ENCODE measurements at regions not wholly inside any gene's neighbourhood (a gene's known extent, or its start where the extent isn't known, plus 50 kb on each side); places are given as distances from the start of the nearest gene placed in this dataset.

DNA sequence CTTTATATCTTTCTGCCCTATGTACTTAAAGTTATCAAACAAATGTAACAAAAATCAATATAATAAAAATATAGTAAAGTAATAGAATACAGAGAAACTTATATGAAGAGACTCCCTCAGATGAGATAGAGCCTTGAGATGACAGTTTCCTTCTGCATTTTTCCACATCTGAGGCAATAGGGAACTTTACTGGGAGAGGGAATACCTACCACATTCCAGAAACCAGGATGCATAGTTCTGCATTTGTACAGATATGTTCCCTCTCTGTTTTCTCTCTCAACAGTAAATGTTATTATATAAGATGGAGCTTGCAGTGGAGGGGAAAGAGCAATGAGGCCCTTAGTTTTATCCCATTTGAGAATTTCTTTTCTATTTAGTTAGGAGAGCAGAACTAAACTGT lies 109.6 kb upstream of the KCNN2 start:
- DNase-seq (ENCODE audit: low read depth): no peak

DNA sequence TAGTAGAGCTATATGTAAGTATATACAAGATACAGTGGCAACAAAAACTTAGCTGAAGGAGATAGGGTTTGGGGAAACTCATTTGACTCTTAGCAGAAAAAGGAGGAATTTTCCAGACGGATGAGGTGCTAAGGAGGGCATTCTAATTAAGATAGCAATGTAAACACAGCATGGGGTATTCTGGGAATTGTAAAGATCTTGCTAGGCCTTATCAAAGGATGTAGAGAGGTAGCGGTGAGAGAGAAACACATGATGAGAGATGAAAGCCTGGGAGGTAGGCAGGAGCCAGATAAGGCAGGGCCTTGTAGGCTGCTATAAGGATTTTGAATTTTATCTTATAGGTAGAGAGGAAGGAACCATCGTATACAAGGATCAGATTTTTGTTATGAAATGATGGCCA lies 106.6 kb upstream of the KCNN2 start:
- DNase-seq (ENCODE audit: low read depth): no peak

DNA sequence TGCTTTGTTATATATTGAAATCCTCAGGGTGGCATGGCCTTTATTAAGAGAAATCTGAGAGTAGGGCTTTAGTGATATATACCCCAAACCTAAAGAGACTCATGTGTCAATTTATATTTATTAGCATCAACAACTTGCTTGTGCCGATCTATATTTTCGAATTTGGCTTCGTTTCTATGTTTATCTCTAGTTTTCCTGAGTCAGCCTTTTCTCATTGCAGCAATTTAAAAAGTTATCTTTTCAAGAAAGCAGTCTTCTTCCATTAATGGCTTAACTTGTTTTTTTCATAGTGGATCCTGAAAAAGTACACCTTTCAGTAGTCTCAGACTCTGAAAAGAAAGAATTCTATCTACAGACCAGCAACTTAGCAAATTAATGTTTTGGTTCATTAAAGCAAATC lies 99.9 kb upstream of the KCNN2 start:
- no peak for DNase-seq (ENCODE audit: low read depth)

DNA sequence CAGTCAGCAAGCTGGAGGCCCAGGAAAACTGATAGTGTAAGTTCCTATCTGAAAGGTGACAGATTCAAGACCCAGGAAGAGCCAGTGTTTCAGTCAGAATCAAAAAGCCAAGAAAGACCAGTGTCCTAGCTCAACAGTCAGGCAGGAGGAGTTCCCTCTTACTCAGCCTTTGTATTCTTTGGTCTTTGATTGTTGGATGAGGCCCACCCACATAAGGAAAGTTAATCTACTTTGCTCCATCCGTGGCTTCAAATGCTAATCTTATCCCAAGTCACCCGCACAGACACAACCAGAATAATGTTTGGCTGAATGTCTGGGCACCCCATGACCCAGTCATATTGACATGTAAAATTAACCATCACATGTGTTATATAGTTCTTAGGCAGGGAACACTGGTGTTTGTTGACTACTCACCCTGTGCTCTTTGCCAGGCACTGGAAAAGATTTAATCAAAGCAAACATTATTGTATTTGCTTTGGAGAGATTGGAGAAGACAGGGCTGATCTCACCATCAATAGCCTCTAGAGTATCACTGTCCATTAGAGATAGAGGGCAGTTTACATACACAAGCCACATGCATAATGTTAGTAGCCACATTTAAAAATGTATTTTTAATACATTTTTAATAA lies 96.3 kb upstream of the KCNN2 start:
- no peak for DNase-seq (ENCODE audit: low read depth)

DNA sequence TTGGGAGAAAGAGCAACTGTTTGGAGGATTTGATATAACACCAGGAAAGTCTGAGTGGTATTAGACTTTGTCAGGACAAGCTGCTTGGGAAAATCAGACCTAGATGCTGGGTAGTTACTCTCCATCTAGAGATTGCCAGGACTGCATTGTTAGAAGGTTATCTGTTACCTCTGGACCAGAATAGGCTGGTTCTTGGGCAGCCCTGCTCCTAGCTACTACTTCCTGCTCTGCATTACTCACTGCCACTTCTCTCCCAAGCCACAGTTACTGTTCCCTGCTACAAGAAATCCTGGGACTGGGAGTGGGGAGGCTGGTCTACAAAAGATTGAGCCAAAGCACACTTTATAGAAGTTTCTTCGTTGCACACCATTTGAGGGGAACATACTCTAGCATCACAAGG lies 95.5 kb upstream of the KCNN2 start:
- DNase-seq (ENCODE audit: low read depth): no peak

DNA sequence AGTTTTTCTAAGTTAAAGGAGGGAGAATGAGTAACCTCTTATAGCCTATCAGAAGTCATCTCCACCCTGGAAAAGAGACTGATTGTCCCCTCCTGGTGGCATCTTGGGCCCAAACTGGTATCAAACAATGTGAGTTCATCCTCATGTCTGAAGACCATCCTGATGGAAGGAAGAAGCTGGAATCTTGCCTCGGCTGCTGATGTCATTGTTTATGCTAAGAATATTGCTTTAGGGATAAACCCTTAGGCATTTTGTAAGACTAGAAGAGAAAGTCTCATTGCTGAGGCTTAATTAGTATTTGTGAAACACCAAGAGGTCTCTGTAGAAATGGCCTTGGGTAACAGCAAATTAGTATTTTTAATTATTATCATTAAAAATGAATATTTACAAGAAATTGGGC lies 65.7 kb upstream of the KCNN2 start:
- no peak for DNase-seq (ENCODE audit: low read depth)

DNA sequence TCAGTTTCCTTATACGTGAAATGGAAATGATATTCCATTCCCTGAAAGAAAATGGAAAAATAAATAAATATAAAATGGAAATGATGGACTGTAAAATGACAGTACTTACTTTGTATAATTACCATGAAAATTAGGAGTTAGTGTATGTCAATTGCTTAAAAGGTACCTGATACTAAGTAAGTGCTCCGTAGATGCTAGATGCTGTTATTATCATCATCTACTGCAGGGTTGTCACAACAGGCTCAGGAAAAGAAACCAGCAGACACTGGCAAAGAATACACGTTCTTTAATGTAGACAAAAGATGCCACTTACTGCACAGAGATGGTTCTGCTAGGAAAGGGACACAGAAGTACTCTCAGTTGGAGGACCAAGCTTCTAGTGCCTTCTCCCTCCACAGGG lies 64.0 kb upstream of the KCNN2 start:
- DNase-seq (ENCODE audit: low read depth): no peak

DNA sequence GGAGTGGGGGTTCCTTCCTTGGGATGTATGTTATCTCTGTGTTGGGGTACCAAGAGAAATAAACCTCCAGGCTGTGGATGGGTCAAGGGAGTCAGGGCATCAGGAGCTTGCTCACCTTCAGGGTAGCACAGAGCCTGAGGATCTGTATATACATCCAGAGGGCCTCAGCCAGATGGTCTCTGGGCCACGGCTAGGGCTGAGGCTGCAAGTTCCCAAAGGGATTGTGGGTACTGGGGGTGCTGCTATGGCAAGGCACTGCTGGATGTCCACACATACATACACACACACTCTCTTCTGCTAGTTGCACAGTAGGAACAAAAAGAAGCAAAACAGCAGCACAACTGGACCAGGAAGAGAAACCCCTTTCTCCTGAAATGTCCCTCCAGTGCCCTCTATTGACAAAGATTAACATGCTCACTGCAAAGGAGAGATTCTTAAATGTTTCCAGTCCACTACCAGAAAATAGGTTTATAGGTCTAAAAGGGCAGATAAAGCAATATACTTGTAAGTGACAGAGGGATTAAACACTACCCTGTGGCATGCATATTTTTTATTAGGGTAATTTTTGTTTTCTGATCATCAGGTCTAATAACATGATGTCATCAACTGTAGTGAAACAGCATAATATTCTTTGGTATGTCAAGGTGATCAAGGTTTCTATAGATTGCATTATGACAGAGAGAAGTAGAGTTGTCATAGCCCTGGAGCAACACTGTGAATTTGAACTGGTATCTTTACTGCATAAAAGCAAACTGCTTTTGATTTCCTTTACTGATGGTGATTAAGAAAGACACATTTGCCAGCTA lies 56.3 kb upstream of the KCNN2 start:
- no peak for DNase-seq (ENCODE audit: low read depth)

DNA sequence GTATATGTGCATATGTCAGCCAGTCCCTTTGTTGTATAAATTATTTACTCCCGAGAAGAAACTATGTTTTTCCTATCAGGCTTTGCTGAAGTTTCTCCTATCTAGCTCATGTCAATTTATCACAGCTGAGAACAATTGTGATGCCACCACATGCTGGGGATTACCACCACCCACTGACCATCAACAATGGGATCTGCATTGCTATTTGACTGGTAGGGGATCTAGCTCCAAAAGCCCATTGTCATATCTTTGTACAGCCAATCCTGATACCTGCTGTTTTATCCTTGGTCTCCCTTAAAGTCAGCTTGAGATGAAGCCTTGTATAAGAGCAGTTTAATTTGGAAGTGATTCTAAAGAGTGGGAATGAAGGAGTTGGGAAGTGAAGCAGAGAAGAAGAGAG lies 53.9 kb upstream of the KCNN2 start:
- DNase-seq (ENCODE audit: low read depth): no peak

DNA sequence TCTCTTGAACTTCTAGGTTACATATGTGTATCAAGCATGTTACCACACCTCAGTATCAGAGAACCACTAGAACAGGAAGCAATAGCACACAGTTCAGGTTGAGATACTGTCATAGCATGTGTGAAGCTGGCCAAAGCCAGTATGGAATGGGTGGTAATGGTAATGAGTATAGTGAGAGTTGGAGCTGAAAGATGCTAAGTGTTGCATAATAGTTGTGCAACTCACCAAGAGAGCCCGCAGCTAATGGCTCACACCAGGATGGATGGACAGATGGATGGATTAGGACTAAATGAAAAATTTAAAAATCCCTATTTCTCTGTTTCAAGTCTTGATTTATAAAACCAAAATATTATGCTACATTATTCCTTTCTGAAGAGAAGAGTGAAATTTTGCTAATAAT lies 53.4 kb upstream of the KCNN2 start:
- DNase-seq (ENCODE audit: low read depth): no peak

DNA sequence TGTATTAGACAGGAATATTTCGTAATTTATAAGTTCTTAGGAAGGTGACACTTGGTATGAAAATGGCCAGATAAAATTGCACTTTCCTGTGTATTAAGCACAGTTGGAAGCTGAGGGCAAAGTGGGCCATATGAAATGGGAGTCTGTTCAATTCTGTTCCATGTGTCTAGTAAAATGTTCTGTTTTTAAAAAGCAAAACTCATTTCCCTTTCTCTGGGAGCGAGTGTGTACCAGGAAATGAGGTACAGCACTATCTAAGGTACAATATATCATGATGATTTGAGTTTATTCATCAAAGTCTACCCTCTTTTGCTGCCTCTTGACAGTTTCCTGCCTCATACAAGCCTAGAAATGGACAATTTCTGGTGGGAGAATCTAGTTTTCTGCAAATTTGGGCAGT lies 51.2 kb upstream of the KCNN2 start:
- DNase-seq (ENCODE audit: low read depth): no peak

DNA sequence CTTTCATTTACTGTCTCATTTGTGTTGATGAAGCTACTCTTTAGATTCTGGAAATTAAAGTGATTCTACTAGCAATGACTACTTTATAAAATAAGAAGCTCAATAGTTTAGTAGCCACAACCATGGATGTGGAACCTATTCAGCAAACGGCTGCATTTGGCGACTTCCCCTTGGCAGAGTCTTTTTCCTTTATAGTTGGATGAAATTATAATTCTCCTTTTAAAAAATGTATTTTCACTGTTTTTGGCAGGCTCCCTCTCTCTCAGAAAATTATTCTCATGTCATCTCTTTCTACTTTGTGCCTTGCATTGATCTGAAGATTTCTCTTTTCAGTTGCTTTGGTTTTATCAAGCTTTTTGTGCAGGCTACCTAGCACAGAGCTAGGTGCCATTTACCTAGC lies 50.6 kb upstream of the KCNN2 start:
- no peak for DNase-seq (ENCODE audit: low read depth)

DNA sequence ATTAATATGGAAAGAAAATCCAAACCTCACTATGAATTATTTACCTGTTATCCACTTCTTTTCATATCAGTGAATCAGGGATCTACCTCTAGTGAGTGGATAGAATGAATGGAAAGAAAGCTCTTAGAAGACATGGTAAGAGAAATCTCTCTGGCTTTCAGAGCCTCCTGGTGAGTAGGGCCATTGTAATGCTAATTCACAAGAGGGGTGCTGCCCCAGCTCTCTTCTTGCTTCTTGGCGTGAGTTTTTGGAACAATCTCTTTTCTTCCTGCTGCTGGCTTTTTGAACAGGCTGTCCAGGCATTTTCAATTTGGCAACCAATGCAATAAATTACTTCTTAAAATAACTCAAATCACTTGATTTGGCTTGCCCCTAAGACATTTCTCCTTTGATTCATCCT lies 49.9 kb upstream of the KCNN2 start:
- DNase-seq (ENCODE audit: low read depth): no peak
